ENCODE measurements at regions not wholly inside any gene's neighbourhood (a gene's known extent, or its start where the extent isn't known, plus 50 kb on each side); places are given as distances from the start of the nearest gene placed in this dataset.

DNA sequence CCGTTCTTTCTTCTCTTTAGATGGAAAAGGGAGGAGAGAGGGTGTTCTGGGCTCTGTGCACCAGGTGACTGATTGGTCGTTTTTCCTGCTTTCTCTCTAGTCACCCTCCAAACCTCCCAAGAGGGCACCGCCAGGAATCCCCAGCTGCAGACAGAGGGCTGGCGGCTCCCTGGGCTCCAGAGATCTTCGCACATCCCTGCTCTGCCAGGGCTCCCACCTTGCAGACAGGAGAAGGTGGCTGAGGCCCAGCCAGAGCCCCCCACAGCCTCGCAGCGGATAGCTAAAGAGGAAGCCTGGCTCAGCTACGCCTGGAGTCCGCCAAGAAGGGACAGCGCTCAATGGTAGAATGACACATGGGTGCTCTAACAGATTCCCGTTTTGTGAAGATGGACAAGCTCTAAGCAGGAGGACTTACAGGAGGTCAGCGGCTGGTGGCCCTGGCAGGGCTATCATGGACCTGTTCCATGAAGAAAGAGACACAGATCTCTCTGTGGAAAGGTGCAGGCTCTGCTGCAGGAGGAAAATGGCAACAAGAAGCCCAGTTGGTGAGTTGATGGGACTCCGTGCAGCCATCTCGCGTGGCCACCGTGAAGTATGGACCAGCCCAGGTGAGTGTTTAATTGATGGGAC, 976.9 kb downstream of the BRD1 start:
- Histone ChIP-seq H3K4me1 (ENCODE audit: control insufficient read depth, insufficient read depth, low read length) (no peaks in the 10 kb centered on the region), H3K4me3 (ENCODE audit: low read depth, low read length) (no peak overlapping the region), H3K36me3 (ENCODE audit: control insufficient read depth in 2 of 2, insufficient read depth in 1 of 2, low read length in 2 of 2) (no peaks in the 10 kb centered on the region), H3K27ac (ENCODE audit: extremely low read depth, low read depth, low read length) (no peak overlapping the region), H3K9me3 (ENCODE audit: control insufficient read depth, insufficient read depth, low read depth, low read length) (no peaks in the 10 kb centered on the region)
- ChIA-PET POLR2A (no interaction called here), CTCF (interaction anchor here (0.6 kb wide), 1 partner anchor 8 kb away, joined by 5 read pairs; no protein-coding TSS in a partner anchor)
- no peak for TF ChIP-seq ZNF248 (tag by site-specific recombination; IDR thresholded peaks at IDR 0.05)
- TF ChIP-seq ZNF423 (tag by site-specific recombination; IDR thresholded peaks at IDR 0.05) = no peak
- TF ChIP-seq WT1 (tag by site-specific recombination; IDR thresholded peaks at IDR 0.05) = no peak
- TF ChIP-seq ZNF366 (tag by site-specific recombination; conservative IDR thresholded peaks at IDR 0.05) = no peak
- no peak for TF ChIP-seq TRIM28 (IDR thresholded peaks at IDR 0.05; ENCODE audit: borderline replicate concordance, low read length)
- TF ChIP-seq ZNF701 (tag by site-specific recombination; IDR thresholded peaks at IDR 0.05) = no peak
- TF ChIP-seq ZBTB1 (tag by site-specific recombination; IDR thresholded peaks at IDR 0.05) = no peak
- TF ChIP-seq, protein P1, sequence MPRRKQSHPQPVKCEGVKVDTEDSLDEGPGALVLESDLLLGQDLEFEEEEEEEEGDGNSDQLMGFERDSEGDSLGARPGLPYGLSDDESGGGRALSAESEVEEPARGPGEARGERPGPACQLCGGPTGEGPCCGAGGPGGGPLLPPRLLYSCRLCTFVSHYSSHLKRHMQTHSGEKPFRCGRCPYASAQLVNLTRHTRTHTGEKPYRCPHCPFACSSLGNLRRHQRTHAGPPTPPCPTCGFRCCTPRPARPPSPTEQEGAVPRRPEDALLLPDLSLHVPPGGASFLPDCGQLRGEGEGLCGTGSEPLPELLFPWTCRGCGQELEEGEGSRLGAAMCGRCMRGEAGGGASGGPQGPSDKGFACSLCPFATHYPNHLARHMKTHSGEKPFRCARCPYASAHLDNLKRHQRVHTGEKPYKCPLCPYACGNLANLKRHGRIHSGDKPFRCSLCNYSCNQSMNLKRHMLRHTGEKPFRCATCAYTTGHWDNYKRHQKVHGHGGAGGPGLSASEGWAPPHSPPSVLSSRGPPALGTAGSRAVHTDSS (tag by site-specific recombination; IDR thresholded peaks at IDR 0.05) = no peak
- TF ChIP-seq, protein P2, sequence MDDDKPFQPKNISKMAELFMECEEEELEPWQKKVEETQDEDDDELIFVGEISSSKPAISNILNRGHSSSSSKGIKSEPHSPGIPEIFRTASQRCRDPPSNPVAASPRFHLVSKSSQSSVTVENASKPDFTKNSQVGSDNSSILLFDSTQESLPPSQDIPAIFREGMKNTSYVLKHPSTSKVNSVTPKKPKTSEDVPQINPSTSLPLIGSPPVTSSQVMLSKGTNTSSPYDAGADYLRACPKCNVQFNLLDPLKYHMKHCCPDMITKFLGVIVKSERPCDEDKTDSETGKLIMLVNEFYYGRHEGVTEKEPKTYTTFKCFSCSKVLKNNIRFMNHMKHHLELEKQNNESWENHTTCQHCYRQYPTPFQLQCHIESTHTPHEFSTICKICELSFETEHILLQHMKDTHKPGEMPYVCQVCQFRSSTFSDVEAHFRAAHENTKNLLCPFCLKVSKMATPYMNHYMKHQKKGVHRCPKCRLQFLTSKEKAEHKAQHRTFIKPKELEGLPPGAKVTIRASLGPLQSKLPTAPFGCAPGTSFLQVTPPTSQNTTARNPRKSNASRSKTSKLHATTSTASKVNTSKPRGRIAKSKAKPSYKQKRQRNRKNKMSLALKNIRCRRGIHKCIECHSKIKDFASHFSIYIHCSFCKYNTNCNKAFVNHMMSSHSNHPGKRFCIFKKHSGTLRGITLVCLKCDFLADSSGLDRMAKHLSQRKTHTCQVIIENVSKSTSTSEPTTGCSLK (tag by site-specific recombination; IDR thresholded peaks at IDR 0.05) = no peak
- no peak for TF ChIP-seq GFI1B (tag by site-specific recombination; IDR thresholded peaks at IDR 0.05)
- no peak for TF ChIP-seq ZNF175 (tag by site-specific recombination; IDR thresholded peaks at IDR 0.05)

DNA sequence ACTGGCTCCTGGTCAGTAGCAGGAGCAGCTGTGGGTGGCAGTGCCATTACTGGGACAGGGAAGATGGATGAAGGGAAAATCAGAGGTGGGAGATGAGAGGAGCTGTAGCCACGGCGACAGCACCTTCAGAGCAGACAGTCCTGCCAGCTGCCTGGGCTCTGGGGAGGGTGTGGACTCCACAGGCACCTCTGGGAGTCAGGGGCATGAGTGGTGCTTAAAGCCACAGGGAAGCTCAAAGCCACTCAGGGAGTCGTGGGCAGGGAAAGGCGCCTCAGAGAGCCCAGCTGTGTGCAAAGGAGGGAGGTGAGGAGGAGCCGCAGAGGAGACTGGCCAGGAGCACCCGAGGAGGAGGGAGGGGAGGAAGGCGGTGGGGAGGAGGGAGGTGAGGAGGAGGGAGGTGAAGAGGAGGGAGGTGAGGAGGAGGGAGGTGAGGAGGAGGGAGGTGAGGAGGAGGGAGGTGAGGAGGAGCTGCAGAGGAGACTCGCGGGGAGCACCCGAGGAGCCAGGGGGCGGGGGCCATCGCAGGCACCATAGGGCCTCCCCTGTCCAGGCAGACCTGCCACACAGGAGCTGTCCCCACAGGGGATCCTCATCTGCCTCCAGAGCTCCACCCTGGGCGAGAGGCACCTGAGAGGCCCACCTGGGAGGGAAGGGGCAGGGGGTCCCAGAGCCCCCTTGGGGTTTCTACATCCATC, 977.6 kb downstream of the BRD1 start:
- H3K9me3 ChIP-seq (ENCODE audit: control insufficient read depth, insufficient read depth, low read depth, low read length) = no peaks in the 10 kb centered on the region
- H3K4me1 ChIP-seq (ENCODE audit: control insufficient read depth, insufficient read depth, low read length) = no peaks in the 10 kb centered on the region
- ChIA-PET CTCF (no interaction called here), POLR2A (no interaction called here)
- no peak overlapping the region for H3K27ac ChIP-seq (ENCODE audit: extremely low read depth, low read depth, low read length)
- 0 out of 2 replicates have a peak, but pooled peaks have one; percentile 22 for TF ChIP-seq EGR2 (tag by site-specific recombination; IDR thresholded peaks at IDR 0.05; ENCODE audit: low read depth)
- no peak for TF ChIP-seq ZNF529 (tag by site-specific recombination; IDR thresholded peaks at IDR 0.05; ENCODE audit: insufficient replicate concordance)
- no peak for TF ChIP-seq ZNF335 (tag by site-specific recombination; conservative IDR thresholded peaks at IDR 0.05)
- TF ChIP-seq ZNF404 (tag by site-specific recombination; IDR thresholded peaks at IDR 0.05) = no peak
- peak; percentile 61; the same call in 1 of the 2 replicates for TF ChIP-seq ZIC2 (tag by site-specific recombination; IDR thresholded peaks at IDR 0.05)
- no peaks in the 10 kb centered on the region for H3K36me3 ChIP-seq (ENCODE audit: control insufficient read depth in 2 of 2, insufficient read depth in 1 of 2, low read length in 2 of 2)
- no peak overlapping the region for H3K4me3 ChIP-seq (ENCODE audit: low read depth, low read length)

DNA sequence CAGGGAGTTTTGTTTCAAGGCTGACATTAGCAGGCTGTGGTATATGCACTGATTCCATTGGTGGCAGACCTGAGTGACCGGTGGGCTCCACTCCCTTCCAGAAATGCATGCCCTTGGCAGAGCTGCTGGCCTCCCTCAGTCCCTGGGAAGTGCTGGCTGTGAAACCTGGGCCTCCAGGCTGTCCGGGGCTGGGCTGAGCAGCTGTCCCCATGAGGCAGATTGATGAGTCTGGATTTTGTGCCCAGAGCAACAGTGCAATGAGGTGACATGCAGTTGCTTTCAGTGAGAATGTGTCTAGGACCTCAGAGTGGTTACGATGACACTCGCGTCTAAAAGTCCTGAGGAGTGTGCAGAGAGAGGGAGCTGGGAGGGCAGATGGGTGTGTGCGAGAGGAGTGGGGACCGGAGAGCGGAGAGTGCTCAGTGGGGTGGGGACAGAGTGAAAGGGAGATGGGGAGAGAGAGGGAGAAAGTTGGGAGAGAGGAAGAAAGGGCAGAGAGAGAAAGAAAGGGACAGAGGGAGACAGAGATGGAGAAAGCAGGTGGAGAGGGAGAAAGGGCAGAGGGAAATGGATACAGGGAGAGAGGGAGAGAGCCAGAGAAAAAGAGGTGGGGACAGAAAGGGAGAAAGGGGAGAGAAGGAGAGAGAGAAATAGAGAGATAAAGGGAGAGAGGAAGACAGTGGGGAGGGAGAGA, 978.3 kb downstream of the BRD1 start:
- TF ChIP-seq ZXDB (tag by site-specific recombination; IDR thresholded peaks at IDR 0.05) (no peak), ZNF423 (tag by site-specific recombination; IDR thresholded peaks at IDR 0.05) (no peak), PRDM1 (tag by site-specific recombination; IDR thresholded peaks at IDR 0.05) (peak; percentile 96), GLI2 (tag by site-specific recombination; IDR thresholded peaks at IDR 0.05; ENCODE audit: borderline replicate concordance, low read depth) (no peak), ZNF561 (tag by site-specific recombination; IDR thresholded peaks at IDR 0.05; ENCODE audit: borderline replicate concordance) (no peak), FEZF1 (tag by site-specific recombination; IDR thresholded peaks at IDR 0.05) (no peak)
- TF ChIP-seq, protein P3, sequence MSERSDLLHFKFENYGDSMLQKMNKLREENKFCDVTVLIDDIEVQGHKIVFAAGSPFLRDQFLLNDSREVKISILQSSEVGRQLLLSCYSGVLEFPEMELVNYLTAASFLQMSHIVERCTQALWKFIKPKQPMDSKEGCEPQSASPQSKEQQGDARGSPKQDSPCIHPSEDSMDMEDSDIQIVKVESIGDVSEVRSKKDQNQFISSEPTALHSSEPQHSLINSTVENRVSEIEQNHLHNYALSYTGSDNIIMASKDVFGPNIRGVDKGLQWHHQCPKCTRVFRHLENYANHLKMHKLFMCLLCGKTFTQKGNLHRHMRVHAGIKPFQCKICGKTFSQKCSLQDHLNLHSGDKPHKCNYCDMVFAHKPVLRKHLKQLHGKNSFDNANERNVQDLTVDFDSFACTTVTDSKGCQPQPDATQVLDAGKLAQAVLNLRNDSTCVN (tag by site-specific recombination; optimal IDR thresholded peaks at IDR 0.05) = no peak
- TF ChIP-seq, protein P4, sequence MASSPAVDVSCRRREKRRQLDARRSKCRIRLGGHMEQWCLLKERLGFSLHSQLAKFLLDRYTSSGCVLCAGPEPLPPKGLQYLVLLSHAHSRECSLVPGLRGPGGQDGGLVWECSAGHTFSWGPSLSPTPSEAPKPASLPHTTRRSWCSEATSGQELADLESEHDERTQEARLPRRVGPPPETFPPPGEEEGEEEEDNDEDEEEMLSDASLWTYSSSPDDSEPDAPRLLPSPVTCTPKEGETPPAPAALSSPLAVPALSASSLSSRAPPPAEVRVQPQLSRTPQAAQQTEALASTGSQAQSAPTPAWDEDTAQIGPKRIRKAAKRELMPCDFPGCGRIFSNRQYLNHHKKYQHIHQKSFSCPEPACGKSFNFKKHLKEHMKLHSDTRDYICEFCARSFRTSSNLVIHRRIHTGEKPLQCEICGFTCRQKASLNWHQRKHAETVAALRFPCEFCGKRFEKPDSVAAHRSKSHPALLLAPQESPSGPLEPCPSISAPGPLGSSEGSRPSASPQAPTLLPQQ (tag by site-specific recombination; IDR thresholded peaks at IDR 0.05) = no peak
- Histone ChIP-seq H3K9me3 (ENCODE audit: control insufficient read depth, insufficient read depth, low read depth, low read length) (no peaks in the 10 kb centered on the region), H3K36me3 (ENCODE audit: control insufficient read depth in 2 of 2, insufficient read depth in 1 of 2, low read length in 2 of 2) (no peaks in the 10 kb centered on the region), H3K4me1 (ENCODE audit: control insufficient read depth, insufficient read depth, low read length) (no peaks in the 10 kb centered on the region), H3K27ac (ENCODE audit: extremely low read depth, low read depth, low read length) (no peak overlapping the region), H3K4me3 (ENCODE audit: low read depth, low read length) (no peak overlapping the region)
- CTCF ChIA-PET = interaction anchor here (0.7 kb wide), 1 partner anchor 849 kb away, joined by 3 read pairs; no protein-coding TSS in a partner anchor
- POLR2A ChIA-PET = no interaction called here
